ENCODE measurements at regions not wholly inside any gene's neighbourhood (a gene's known extent, or its start where the extent isn't known, plus 50 kb on each side); places are given as distances from the start of the nearest gene placed in this dataset.
A peak's percentile ranks its signal among the peaks of the same experiment; 100 is the strongest.

DNA sequence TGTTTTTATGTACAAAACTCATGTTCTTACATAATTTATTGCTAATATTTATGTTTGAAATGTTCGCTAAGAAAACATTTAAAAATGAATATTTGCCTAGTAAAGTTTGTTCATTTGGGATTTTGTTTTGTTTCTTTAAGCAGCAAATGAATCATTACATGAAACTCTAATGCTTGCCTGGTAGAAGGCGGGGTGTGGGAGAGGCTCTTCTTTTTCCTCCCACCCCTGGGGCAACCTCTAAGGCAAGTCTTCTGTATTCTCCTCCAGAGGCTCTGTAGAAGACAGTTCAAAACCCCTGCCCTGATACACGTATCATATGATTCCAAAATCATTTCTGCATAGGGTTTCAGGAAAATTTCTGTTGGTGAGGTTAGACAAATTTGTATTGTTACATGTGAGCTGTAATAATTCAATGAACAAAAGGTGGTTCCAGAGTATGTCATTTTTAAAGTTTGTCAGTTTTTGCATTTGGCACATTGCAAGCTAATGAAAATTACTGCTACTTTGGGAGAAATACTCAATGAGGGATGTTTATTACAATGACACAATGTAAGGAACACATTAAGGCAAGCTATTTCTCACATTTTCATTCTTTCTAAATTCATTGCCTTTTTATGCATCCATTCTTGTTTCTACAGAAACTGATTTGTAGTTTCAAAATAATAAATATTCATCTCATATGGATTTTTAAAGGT, 302.3 kb upstream of the UBE2E3 start:
- no peaks in the 10 kb centered on the region for H3K9me3 ChIP-seq
- ATAC-seq (peak; percentile 47 to 66 (median 62)), DNase-seq (no peak)
- TF ChIP-seq CTCF (IDR thresholded peaks at IDR 0.05) (no peak), POLR2A (IDR thresholded peaks at IDR 0.05) (no peak)
- 22% methylated on average over 3 of the region's 3 CpGs for WGBS (ENCODE audit: insufficient coverage, low coverage, low lambda C conversion rate, missing lambda C conversion rate)
- no peak overlapping the region for H3K4me3 ChIP-seq
- H3K27me3 ChIP-seq = no peaks in the 10 kb centered on the region
- peaks cover 0 to 29% (median 4%) of the 10 kb centered on the region in 4 donors for H3K4me1 ChIP-seq
- H3K27ac ChIP-seq = peak overlapping the region in 2 of 3 donors; percentile 70
- intact Hi-C loops (cut with DNase I) = no loop called here
- H3K36me3 ChIP-seq = no peaks in the 10 kb centered on the region

GRCh38 chr2:180677200-180677599, 303.2 kb upstream of the UBE2E3 start:
- no peaks in the 10 kb centered on the region for H3K27me3 ChIP-seq
- intact Hi-C loops (cut with DNase I) = no loop called here
- H3K36me3 ChIP-seq = no peaks in the 10 kb centered on the region
- peaks cover 0 to 36% (median 6%) of the 10 kb centered on the region in 4 donors for H3K4me1 ChIP-seq
- ATAC-seq (peak; percentile 90 to 93 (median 92)), DNase-seq (peak in 1 of 3 donors; percentile 62)
- WGBS (ENCODE audit: insufficient coverage, low coverage, low lambda C conversion rate, missing lambda C conversion rate) = 28% methylated on average over 3 of the region's 3 CpGs
- no peaks in the 10 kb centered on the region for H3K9me3 ChIP-seq
- TF ChIP-seq CTCF (IDR thresholded peaks at IDR 0.05) (no peak), POLR2A (IDR thresholded peaks at IDR 0.05) (no peak)
- peak overlapping the region in 2 of 3 donors; percentile 70 for H3K27ac ChIP-seq
- H3K4me3 ChIP-seq = no peak overlapping the region

DNA sequence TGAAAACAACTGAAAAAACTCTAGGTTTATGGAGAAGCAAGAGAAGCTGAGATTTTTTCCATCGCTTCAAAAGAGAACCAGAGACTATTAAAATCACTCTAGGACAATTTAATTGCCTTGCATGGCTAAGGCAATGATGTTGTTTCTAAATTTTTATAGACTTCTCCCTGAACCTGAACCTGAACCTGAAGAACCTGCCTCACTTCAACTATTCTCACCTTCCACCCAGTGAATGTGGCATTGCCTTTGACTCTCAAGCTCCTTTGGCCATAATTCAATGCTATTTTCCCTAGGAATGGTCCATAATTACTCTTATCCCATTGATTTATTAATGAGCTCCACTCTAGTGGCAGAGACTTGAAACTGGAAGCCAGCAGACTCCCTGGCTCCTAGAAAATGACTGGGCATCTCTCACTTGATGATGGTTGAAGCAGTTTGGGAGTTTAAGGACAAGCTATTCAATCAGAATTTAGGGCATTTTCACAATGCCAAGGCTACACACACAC, 303.8 kb upstream of the UBE2E3 start:
- WGBS (ENCODE audit: insufficient coverage, low coverage, low lambda C conversion rate, missing lambda C conversion rate) = 77% methylated on average over 1 of the region's 1 CpG
- Histone ChIP-seq H3K4me1 (peaks cover 0 to 39% (median 6%) of the 10 kb centered on the region in 4 donors), H3K27me3 (no peaks in the 10 kb centered on the region), H3K9me3 (no peaks in the 10 kb centered on the region), H3K4me3 (no peak overlapping the region), H3K27ac (peak overlapping the region in 2 of 3 donors; percentile 70), H3K36me3 (no peaks in the 10 kb centered on the region)
- DNase-seq = no peak
- ATAC-seq = peak in 3 of 4 donors; percentile 4 to 24 (median 15)
- TF ChIP-seq POLR2A (IDR thresholded peaks at IDR 0.05) (no peak), CTCF (IDR thresholded peaks at IDR 0.05) (no peak)
- intact Hi-C loops (cut with DNase I) = no loop called here

DNA sequence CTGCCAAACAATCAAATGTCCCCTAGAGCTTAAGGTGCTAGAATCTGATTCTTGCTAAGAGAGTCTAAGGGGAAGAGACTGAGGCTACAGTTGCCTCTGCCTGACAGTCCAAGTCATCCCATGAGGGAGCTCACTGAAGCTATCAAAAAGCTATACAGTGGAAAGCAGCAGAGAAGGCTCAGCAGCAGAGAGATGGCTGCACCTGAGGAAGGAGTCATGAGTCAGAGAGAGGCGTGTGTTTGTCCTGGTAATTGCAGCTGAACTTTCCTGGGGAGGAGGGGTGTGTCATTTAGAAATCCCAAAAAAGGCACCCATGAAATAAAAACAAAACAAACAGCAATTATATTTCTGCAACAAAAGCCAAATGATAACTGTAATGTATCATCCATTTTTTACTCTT, 305.2 kb upstream of the UBE2E3 start:
- Histone ChIP-seq H3K36me3 (no peaks in the 10 kb centered on the region), H3K27me3 (no peaks in the 10 kb centered on the region), H3K4me1 (peaks cover 0 to 39% (median 6%) of the 10 kb centered on the region in 4 donors), H3K9me3 (no peaks in the 10 kb centered on the region), H3K27ac (no peak overlapping the region), H3K4me3 (no peak overlapping the region)
- intact Hi-C loops (cut with DNase I) = no loop called here
- DNase-seq (no peak), ATAC-seq (no peak)
- TF ChIP-seq POLR2A (IDR thresholded peaks at IDR 0.05) = no peak
- TF ChIP-seq CTCF (IDR thresholded peaks at IDR 0.05) = no peak
- 50% methylated on average over 1 of the region's 1 CpG for WGBS (ENCODE audit: insufficient coverage, low coverage, low lambda C conversion rate, missing lambda C conversion rate)

Measured in right lobe of liver (tissue), 6 donors.